Osteoblast (primary cell): ENCODE measurements at regions not wholly inside any gene's neighbourhood (a gene's known extent, or its start where the extent isn't known, plus 50 kb on each side); places are given as distances from the start of the nearest gene placed in this dataset.

ENCODE experiments used
- DNase-seq: peaks from one replicate; pipeline ENCODE4 v3.0.0; 2011; ENCODE audit warnings: low spot score, mixed read lengths; ENCODE audit not compliant: insufficient read length; ENCODE audit errors: missing footprints
- H2AFZ ChIP-seq: 2 replicates; pipeline ENCODE4 v1.6.0; 2011; ENCODE audit warnings: mild to moderate bottlenecking, low read length
- H3K27ac ChIP-seq: 2 replicates; pipeline ENCODE4 v1.5.1; 2011; ENCODE audit warnings: mild to moderate bottlenecking, low read depth, low read length, moderate library complexity
- H3K27me3 ChIP-seq: 2 replicates; pipeline ENCODE4 v1.6.0; 2012; ENCODE audit warnings: mild to moderate bottlenecking, control low read depth, inconsistent platforms, low read length, moderate library complexity; ENCODE audit not compliant: insufficient read depth
- H3K36me3 ChIP-seq: 2 replicates; pipeline ENCODE4 v1.5.1; 2011; ENCODE audit warnings: mild to moderate bottlenecking, low read length, control low read depth, moderate library complexity; ENCODE audit not compliant: insufficient read depth
- H3K4me1 ChIP-seq: 2 replicates; pipeline ENCODE4 v1.5.1; 2011; ENCODE audit warnings: mild to moderate bottlenecking, low read length, control low read depth, moderate library complexity; ENCODE audit not compliant: insufficient read depth
- H3K4me2 ChIP-seq: 2 replicates; pipeline ENCODE4 v1.6.0; 2011; ENCODE audit warnings: mild to moderate bottlenecking, low read length; ENCODE audit not compliant: insufficient read depth
- H3K4me3 ChIP-seq: fragments of 200-600 bp; sonication (generic); 3 replicates; pipeline ENCODE4 v1.5.1; 2012; ENCODE audit warnings: mild to moderate bottlenecking, low read length, inconsistent platforms; ENCODE audit not compliant: insufficient read depth
- H3K79me2 ChIP-seq: 2 replicates; pipeline ENCODE4 v1.6.0; 2012; ENCODE audit warnings: mild to moderate bottlenecking, low read length, control low read depth, inconsistent platforms; ENCODE audit not compliant: insufficient read depth
- H3K9me3 ChIP-seq: 2 replicates; pipeline ENCODE4 v1.5.1; 2011; ENCODE audit warnings: low read depth, low read length, control low read depth
- H4K20me1 ChIP-seq: 2 replicates; pipeline ENCODE4 v1.6.0; 2012; ENCODE audit warnings: mild to moderate bottlenecking, low read length, control low read depth; ENCODE audit not compliant: insufficient read depth
- CTCF ChIP-seq: IDR thresholded peaks from 2 replicates; pipeline ENCODE4 v1.5.1; 2011; ENCODE audit warnings: mild to moderate bottlenecking, low read depth, low read length, moderate library complexity; ENCODE audit errors: extremely low read depth

- no peaks in the 10 kb centered on the region for H3K9me3 ChIP-seq
- no peak for DNase-seq
- H3K4me3 ChIP-seq = no peak overlapping the region
These were observed 68.3 kb upstream of the WDR17 start for GRCh38 chr4:175997291-175997690.

GRCh38 chr4:175998782-175999181 is 66.9 kb upstream of the WDR17 start:
- no peak for DNase-seq
- no peaks in the 10 kb centered on the region for H3K79me2 ChIP-seq

More at GRCh38 chr4:175997291-175997690, 68.3 kb upstream of the WDR17 start:
- Histone ChIP-seq H3K27ac (no peak overlapping the region), H3K4me1 (peaks cover 3% of the 10 kb centered on the region), H4K20me1 (no peaks in the 10 kb centered on the region), H3K4me2 (no peak overlapping the region), H2AFZ (no peak overlapping the region), H3K27me3 (peaks cover 10% of the 10 kb centered on the region), H3K79me2 (no peaks in the 10 kb centered on the region), H3K36me3 (no peaks in the 10 kb centered on the region)
- TF ChIP-seq CTCF = no peak

GRCh38 chr4:175999944-176000343 is 65.7 kb upstream of the WDR17 start:
- Histone ChIP-seq H3K27me3 (peaks cover 10% of the 10 kb centered on the region), H3K9me3 (no peaks in the 10 kb centered on the region), H3K79me2 (no peaks in the 10 kb centered on the region), H3K4me3 (no peak overlapping the region), H3K4me2 (no peak overlapping the region), H2AFZ (no peak overlapping the region), H3K27ac (no peak overlapping the region), H3K36me3 (no peaks in the 10 kb centered on the region), H3K4me1 (peaks cover 3% of the 10 kb centered on the region), H4K20me1 (no peaks in the 10 kb centered on the region)
- TF ChIP-seq CTCF = no peak
- no peak for DNase-seq

More at GRCh38 chr4:175998782-175999181, 66.9 kb upstream of the WDR17 start:
- H3K4me3 ChIP-seq = no peak overlapping the region
- H3K9me3 ChIP-seq = no peaks in the 10 kb centered on the region
- H3K27ac ChIP-seq = no peak overlapping the region
- no peak for TF ChIP-seq CTCF
- no peaks in the 10 kb centered on the region for H3K36me3 ChIP-seq
- H4K20me1 ChIP-seq = no peaks in the 10 kb centered on the region
- H3K4me1 ChIP-seq = peaks cover 3% of the 10 kb centered on the region
- H3K4me2 ChIP-seq = no peak overlapping the region
- no peak overlapping the region for H2AFZ ChIP-seq
- H3K27me3 ChIP-seq = peaks cover 10% of the 10 kb centered on the region

GRCh38 chr4:176001151-176002006 is 64.3 kb upstream of the WDR17 start:
- no peak for TF ChIP-seq CTCF
- peak; percentile 66 for DNase-seq
- H3K27me3 ChIP-seq = peaks cover 10% of the 10 kb centered on the region

More at GRCh38 chr4:176001151-176002006, 64.3 kb upstream of the WDR17 start:
- Histone ChIP-seq H3K79me2 (no peaks in the 10 kb centered on the region), H3K27ac (no peak overlapping the region), H3K4me2 (peak overlapping the region; percentile 73), H3K36me3 (no peaks in the 10 kb centered on the region), H4K20me1 (no peaks in the 10 kb centered on the region), H3K4me1 (peaks cover 3% of the 10 kb centered on the region), H2AFZ (peak overlapping the region; percentile 77), H3K9me3 (no peaks in the 10 kb centered on the region), H3K4me3 (peak overlapping the region; percentile 60)
